ENCODE measurements at regions not wholly inside any gene's neighbourhood (a gene's known extent, or its start where the extent isn't known, plus 50 kb on each side); places are given as distances from the start of the nearest gene placed in this dataset.

DNA sequence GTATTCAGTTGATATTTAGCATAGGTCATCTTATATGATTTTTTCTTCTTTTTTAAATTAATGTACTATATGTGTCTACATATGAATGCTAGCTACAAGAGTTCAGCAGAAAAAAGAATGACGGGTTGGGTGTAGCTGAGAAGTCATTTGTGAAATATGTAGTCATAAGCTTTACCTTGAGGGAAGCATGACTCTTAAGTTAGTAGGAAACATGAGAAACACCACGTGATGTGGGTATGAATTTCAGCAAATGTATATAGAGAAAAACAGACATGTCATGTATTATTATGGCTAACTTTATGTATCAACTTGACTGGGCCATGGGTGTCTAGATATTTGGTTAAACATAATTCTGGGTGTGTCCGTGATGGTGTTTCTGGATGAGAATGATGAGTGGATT, 125.0 kb downstream of the RAP2B start:
- ATAC-seq (peak; percentile 47), DNase-seq (no peak)
- H3K27ac Mint-ChIP-seq, result no peak overlapping the region
- H3K9me3 Mint-ChIP-seq (ENCODE audit: low read depth), result no peaks in the 10 kb centered on the region
- CTCF ChIA-PET, result interaction anchor here (1.1 kb wide), 1 partner anchor 120 kb away, joined by 3 read pairs; no protein-coding TSS in a partner anchor
- H3K27me3 Mint-ChIP-seq, result no peaks in the 10 kb centered on the region
- POLR2A ChIA-PET, result no interaction called here
- intact Hi-C loops (cut with DNase I, micrococcal nuclease), result loop anchor here (2.0 to 5.0 kb wide), 4 partner anchors 65 to 335 kb away; no protein-coding TSS in a partner anchor
- H3K4me1 Mint-ChIP-seq, result peaks cover 59% of the 10 kb centered on the region
- H3K36me3 Mint-ChIP-seq (ENCODE audit: low read depth), result no peaks in the 10 kb centered on the region
- H3K4me3 Mint-ChIP-seq, result no peak overlapping the region

DNA sequence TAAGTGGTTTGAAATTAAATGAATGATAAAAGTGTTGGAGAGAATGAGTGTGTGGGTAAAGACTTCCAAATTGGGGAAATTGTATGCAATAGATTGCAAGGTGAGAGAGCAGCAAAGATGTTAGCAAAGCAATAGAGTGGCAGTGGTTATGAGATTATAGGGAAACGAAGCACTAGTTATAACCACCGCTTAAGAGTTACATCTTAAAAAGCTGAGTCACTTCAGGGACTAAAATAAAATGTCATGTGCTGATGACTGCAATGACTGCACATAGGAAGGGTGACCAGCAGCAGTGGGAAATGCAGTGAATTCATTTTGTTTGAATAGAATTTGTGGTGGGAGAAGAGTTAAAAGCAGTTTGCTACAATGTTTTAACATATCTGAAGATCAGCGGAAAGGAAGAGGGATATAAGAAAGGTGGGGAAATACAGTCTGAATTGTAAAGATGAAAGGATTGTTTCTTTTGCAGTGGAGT, 127.3 kb downstream of the RAP2B start:
- Mint-ChIP-seq H3K36me3 (ENCODE audit: low read depth) (no peaks in the 10 kb centered on the region), H3K4me1 (peaks cover 52% of the 10 kb centered on the region), H3K9me3 (ENCODE audit: low read depth) (no peaks in the 10 kb centered on the region), H3K4me3 (no peak overlapping the region), H3K27ac (no peak overlapping the region), H3K27me3 (no peaks in the 10 kb centered on the region)
- intact Hi-C loops (cut with DNase I, micrococcal nuclease), result loop anchor here (5.0 kb wide), 2 partner anchors 67 to 333 kb away; no protein-coding TSS in a partner anchor
- POLR2A ChIA-PET, result no interaction called here
- CTCF ChIA-PET, result interaction anchor here (1.3 kb wide), 1 partner anchor 41 kb away, joined by 4 read pairs; no protein-coding TSS in a partner anchor
- ATAC-seq (peak; percentile 60), DNase-seq (no peak)

DNA sequence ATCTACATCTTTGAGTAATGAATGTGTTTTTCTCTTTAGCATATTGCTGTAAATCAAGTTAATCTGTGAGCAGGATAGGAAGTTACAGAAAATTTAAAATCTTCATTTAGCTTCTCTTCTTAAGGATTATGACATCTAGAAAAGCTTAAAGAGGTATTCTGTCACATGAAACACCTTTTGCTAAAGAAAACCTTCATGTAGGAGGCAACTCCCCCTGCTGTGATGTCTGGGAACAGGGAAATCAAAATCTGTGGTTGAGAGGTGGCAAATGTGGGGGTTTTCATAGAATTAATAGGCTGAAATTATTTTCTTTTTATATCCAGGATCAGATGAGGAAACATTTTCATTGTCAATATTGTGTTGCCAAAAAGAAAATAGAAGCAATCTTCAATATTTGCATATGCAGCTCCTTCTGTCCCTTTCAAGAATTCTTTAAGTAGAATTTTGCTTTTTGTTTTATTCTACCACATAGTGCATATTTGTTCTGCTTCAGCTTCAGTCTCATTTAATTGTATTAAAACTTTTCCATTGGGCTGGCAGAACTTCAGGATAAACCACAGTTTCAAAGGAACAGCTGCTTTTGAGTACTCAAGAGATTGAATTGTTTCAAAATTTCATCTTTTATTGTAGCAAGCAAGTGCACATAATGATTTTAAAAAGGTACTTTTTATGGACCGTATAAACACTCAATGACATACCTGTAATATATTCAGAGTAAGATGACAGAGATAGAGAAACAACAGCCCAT, 128.4 kb downstream of the RAP2B start:
- Mint-ChIP-seq H3K27me3 (no peaks in the 10 kb centered on the region), H3K36me3 (ENCODE audit: low read depth) (no peaks in the 10 kb centered on the region), H3K4me1 (peaks cover 44% of the 10 kb centered on the region), H3K27ac (no peak overlapping the region), H3K4me3 (no peak overlapping the region), H3K9me3 (ENCODE audit: low read depth) (no peaks in the 10 kb centered on the region)
- ATAC-seq (no peak), DNase-seq (no peak)
- CTCF ChIA-PET, result interaction anchor here (0.5 to 1.4 kb wide), 9 partner anchors 23 to 304 kb away, joined by 3 to 5 read pairs (median 3); no protein-coding TSS in a partner anchor
- intact Hi-C loops (cut with DNase I, micrococcal nuclease), result loop anchor here (2.0 to 5.0 kb wide), 4 partner anchors 248 to 478 kb away; no protein-coding TSS in a partner anchor
- POLR2A ChIA-PET, result no interaction called here

DNA sequence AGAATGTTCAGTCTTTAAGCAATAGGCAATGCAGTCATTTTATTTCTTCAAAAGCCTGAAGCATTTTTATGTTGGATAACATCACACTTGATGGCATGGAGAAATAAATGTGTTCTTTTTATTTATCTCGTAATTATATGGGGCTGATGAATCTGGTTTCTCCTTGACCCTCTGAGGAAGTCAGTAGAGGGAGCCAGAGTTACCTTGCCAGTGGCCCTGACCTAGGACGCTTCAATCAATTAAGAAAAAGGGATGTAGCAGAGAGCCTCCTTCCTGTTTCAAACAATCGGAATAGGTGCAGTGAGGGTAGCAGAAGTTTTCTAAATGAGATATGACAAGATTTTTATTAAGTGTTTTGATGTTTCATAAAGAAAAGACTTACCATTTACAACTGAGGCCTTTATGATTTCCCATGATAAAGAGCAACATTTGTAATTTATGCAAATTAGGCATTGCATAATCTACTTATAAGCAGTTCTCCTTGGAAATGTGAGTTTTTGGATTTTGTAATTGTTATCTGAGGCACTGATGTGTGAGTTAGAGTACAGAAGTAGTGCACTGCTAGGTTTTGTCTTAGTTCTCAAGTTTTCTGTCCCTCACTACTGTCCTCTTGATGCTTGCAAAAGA, 129.1 kb downstream of the RAP2B start:
- H3K27me3 Mint-ChIP-seq, result no peaks in the 10 kb centered on the region
- H3K4me1 Mint-ChIP-seq, result peaks cover 39% of the 10 kb centered on the region
- H3K27ac Mint-ChIP-seq, result no peak overlapping the region
- CTCF ChIA-PET, result interaction anchor here (0.7 to 1.4 kb wide), 3 partner anchors 23 to 304 kb away, joined by 3 to 5 read pairs (median 4); no protein-coding TSS in a partner anchor
- intact Hi-C loops (cut with DNase I, micrococcal nuclease), result loop anchor here (2.0 to 5.0 kb wide), 4 partner anchors 248 to 478 kb away; no protein-coding TSS in a partner anchor
- no peaks in the 10 kb centered on the region for H3K36me3 Mint-ChIP-seq (ENCODE audit: low read depth)
- DNase-seq (no peak), ATAC-seq (peak; percentile 30)
- POLR2A ChIA-PET, result no interaction called here
- no peaks in the 10 kb centered on the region for H3K9me3 Mint-ChIP-seq (ENCODE audit: low read depth)
- no peak overlapping the region for H3K4me3 Mint-ChIP-seq

DNA sequence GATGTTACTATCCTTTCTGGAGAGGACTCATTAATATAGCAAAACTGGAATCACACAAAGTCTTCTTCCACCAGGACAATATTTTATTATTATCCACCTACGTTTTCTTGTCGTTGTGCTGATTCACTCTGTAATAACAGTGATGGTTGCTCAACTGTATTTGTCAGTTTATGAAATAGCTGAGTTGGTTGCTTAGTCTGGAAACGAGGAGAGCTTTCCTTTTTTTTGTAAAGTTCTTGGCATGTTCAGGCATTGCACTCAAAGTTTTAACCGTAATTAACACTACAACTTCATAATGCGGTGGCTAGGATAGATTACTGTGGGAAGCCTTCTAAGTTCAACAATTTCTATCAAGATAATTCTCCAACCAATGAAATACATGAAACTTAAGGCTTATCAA, 131.2 kb downstream of the RAP2B start:
- intact Hi-C loops (cut with DNase I, micrococcal nuclease), result loop anchor here (5.0 kb wide), 2 partner anchors 304 to 474 kb away; no protein-coding TSS in a partner anchor
- ATAC-seq (no peak), DNase-seq (no peak)
- peaks cover 30% of the 10 kb centered on the region for H3K4me1 Mint-ChIP-seq
- no peaks in the 10 kb centered on the region for H3K36me3 Mint-ChIP-seq (ENCODE audit: low read depth)
- H3K27ac Mint-ChIP-seq, result no peak overlapping the region
- ChIA-PET POLR2A (no interaction called here), CTCF (interaction anchor here (1.2 kb wide), 1 partner anchor 16 kb away, joined by 3 read pairs; no protein-coding TSS in a partner anchor)
- H3K27me3 Mint-ChIP-seq, result no peaks in the 10 kb centered on the region
- no peaks in the 10 kb centered on the region for H3K9me3 Mint-ChIP-seq (ENCODE audit: low read depth)
- H3K4me3 Mint-ChIP-seq, result no peak overlapping the region

DNA sequence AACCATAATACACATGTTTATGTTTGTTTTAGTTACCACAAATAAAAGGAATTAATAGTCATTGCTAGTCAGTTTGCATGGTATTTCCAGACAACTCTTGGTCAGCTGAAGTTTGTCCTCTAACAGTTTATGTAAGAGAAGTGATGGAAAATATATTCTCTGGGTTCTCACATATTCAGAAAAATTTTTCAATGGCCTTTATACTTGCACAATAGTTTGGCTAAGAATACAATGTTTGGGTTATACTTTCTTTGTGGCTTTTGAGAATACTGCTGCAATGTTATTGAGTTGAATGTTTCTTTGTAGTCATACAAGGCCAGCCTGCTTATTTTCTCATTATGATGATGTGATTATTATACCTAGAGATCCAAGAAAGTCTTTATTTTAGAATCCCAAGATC, 133.9 kb downstream of the RAP2B start:
- Mint-ChIP-seq H3K9me3 (ENCODE audit: low read depth) (no peaks in the 10 kb centered on the region), H3K27ac (no peak overlapping the region), H3K27me3 (no peaks in the 10 kb centered on the region), H3K4me1 (peaks cover 9% of the 10 kb centered on the region), H3K36me3 (ENCODE audit: low read depth) (no peaks in the 10 kb centered on the region), H3K4me3 (no peak overlapping the region)
- ATAC-seq (no peak), DNase-seq (no peak)
- intact Hi-C loops (cut with DNase I, micrococcal nuclease), result no loop called here
- ChIA-PET POLR2A (no interaction called here), CTCF (interaction anchor here (1.0 kb wide), 1 partner anchor 17 kb away, joined by 4 read pairs; no protein-coding TSS in a partner anchor)

DNA sequence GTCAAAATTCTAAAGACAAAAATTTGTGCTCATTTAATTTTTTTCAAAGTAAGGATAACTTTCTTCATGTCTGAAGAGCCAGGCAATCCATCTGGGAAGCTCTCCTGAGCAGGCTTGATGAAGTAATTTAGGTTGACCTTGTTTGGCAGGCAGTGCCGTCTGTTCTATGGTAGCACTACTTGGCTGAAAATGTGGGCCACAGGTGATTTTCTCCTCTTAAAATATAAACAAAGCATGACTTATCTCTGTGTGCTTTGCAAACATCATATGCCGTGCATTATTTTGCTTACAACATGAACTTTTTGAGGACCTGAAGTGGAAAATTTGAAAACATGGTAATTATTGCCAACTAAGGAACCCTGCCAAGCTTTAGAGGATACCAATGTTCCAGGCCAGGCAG, 143.2 kb downstream of the RAP2B start:
- Mint-ChIP-seq H3K9me3 (ENCODE audit: low read depth) (no peaks in the 10 kb centered on the region), H3K27me3 (no peaks in the 10 kb centered on the region), H3K27ac (no peak overlapping the region), H3K4me1 (no peaks in the 10 kb centered on the region), H3K4me3 (no peak overlapping the region), H3K36me3 (ENCODE audit: low read depth) (no peaks in the 10 kb centered on the region)
- no peak for ATAC-seq
- CTCF ChIA-PET, result no interaction called here
- intact Hi-C loops (cut with DNase I, micrococcal nuclease), result no loop called here
- POLR2A ChIA-PET, result no interaction called here
- DNase-seq, result no peak

DNA sequence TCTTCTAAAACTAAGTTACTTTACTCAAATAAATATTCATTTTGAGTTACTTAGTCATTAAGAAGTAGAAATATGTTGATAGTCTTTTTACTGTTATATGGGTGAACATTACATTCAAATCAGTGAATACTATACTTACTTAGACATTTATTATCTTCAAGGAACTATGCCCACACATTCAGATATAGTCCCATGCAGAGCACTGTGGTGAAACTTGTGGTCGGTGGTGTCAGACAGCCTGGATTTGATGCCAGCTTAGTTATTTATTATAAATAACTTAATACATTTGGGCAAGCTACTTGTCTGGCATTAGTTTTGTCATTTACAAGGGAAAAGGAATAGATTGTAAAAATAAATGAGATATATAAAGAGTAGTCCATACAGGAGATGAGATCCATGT, 149.5 kb downstream of the RAP2B start:
- Mint-ChIP-seq H3K9me3 (ENCODE audit: low read depth) (peaks cover 5% of the 10 kb centered on the region), H3K4me3 (no peak overlapping the region), H3K36me3 (ENCODE audit: low read depth) (peaks cover 2% of the 10 kb centered on the region), H3K27ac (no peak overlapping the region), H3K4me1 (peaks cover 10% of the 10 kb centered on the region), H3K27me3 (no peaks in the 10 kb centered on the region)
- intact Hi-C loops (cut with DNase I, micrococcal nuclease), result no loop called here
- CTCF ChIA-PET, result interaction anchor here (1.0 kb wide), 1 partner anchor 8 kb away, joined by 5 read pairs; no protein-coding TSS in a partner anchor
- DNase-seq, result no peak
- POLR2A ChIA-PET, result no interaction called here
- ATAC-seq, result no peak

DNA sequence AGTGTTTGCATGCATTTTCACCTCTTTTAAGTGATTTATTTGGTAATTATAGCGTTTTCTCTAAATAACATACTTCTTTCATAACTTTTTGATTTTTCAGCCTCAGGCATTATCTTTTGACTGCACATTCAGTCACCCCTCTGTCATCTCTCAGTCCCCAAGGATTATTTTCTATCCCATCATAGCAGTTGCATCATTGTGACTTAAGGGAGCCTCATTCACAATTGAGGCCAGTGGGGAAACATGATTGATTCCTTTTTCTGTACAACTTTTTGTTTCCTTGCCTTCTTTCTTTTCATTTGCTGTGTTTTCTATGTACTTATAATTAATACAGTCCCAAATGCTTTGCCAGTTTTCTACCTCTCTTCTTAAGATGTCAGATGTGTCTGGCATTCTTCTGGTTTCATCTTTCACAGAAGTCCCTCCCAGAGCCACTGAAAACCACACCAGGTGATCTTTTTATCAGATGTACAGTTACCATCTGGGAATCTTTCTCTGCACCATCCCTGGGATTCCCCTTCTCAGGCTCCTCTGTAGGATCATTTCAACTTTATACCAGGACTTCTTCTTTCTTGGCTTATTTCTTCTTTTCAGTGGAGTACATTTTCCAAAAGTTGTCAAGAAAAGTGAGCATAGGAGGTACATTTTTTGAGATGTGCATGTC, 151.4 kb downstream of the RAP2B start:
- intact Hi-C loops (cut with DNase I, micrococcal nuclease), result no loop called here
- POLR2A ChIA-PET, result no interaction called here
- CTCF ChIA-PET, result interaction anchor here (0.7 to 0.9 kb wide), 2 partner anchors 18 to 233 kb away, joined by 3 to 4 read pairs; no protein-coding TSS in a partner anchor

DNA sequence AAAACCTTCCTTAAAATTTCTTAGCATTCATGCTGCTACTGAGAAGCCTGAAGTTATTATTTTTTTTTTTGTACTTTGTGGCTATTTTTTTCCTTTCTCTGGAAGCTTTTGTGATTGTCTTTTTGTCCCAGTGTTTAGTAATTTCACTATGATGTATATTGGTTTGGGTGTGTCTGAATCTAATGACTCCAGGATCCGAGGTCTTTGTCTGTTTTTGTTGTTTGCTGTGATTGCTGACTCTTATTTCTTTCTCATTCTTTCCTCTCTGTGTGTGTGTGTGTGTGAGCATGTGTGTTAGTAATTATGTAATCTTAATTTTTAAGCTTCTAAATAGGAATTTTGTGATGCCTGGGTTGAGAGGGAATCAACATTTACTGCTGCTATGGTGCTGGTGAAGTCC, 152.0 kb downstream of the RAP2B start:
- peaks cover 13% of the 10 kb centered on the region for H3K4me1 Mint-ChIP-seq
- peaks cover 5% of the 10 kb centered on the region for H3K9me3 Mint-ChIP-seq (ENCODE audit: low read depth)
- intact Hi-C loops (cut with DNase I, micrococcal nuclease), result no loop called here
- DNase-seq, result no peak
- H3K36me3 Mint-ChIP-seq (ENCODE audit: low read depth), result peaks cover 2% of the 10 kb centered on the region
- ATAC-seq, result no peak
- H3K27ac Mint-ChIP-seq, result no peak overlapping the region
- ChIA-PET CTCF (interaction anchor here (0.6 to 0.7 kb wide), 2 partner anchors 23 to 232 kb away, joined by 3 read pairs; no protein-coding TSS in a partner anchor), POLR2A (no interaction called here)
- no peaks in the 10 kb centered on the region for H3K27me3 Mint-ChIP-seq
- no peak overlapping the region for H3K4me3 Mint-ChIP-seq

More for the DNA sequence above, 151.4 kb downstream of the RAP2B start:
- Mint-ChIP-seq H3K27ac (no peak overlapping the region), H3K4me3 (no peak overlapping the region), H3K9me3 (ENCODE audit: low read depth) (peaks cover 5% of the 10 kb centered on the region), H3K27me3 (no peaks in the 10 kb centered on the region), H3K36me3 (ENCODE audit: low read depth) (peaks cover 2% of the 10 kb centered on the region), H3K4me1 (peaks cover 10% of the 10 kb centered on the region)
- ATAC-seq (no peak), DNase-seq (no peak)

DNA sequence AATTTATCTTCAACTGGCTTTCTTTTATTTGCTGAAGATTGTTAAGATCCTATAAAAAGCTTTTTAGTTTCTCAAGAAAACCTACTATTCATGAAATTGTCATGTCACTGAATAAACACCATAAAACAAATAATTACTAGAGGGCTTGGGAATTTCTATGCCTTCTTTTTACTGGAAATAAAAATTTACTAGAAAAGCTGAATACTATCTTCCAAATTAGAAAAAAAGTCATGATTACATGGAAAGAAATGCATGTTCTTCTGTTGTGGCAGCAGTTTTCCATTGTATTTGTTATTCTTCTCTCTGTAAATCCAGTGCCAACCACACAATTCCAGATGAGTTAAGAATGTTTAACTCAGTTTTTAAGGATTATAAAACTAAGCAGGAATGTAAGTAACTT, 153.8 kb downstream of the RAP2B start:
- Mint-ChIP-seq H3K4me3 (no peak overlapping the region), H3K27me3 (no peaks in the 10 kb centered on the region), H3K4me1 (peaks cover 28% of the 10 kb centered on the region), H3K27ac (no peak overlapping the region), H3K36me3 (ENCODE audit: low read depth) (peaks cover 2% of the 10 kb centered on the region), H3K9me3 (ENCODE audit: low read depth) (peaks cover 5% of the 10 kb centered on the region)
- POLR2A ChIA-PET, result no interaction called here
- CTCF ChIA-PET, result interaction anchor here (0.7 kb wide), 1 partner anchor 41 kb away, joined by 3 read pairs; no protein-coding TSS in a partner anchor
- ATAC-seq (no peak), DNase-seq (no peak)
- intact Hi-C loops (cut with DNase I, micrococcal nuclease), result no loop called here

All from activated CD4-positive, alpha-beta T cell treated with anti-CD3 and anti-CD28 coated beads for 36 hours (primary cell).